HG03558 (cell line): ENCODE measurements at regions not wholly inside any gene's neighbourhood (a gene's known extent, or its start where the extent isn't known, plus 50 kb on each side); places are given as distances from the start of the nearest gene placed in this dataset.

Experiments
- ATAC-seq: cut with Tn5 transposase; IDR thresholded peaks from one replicate; pipeline ENCODE4 v1.9.1; 2021; ENCODE audit warnings: moderate number of reproducible peaks; ENCODE audit not compliant: unreplicated experiment; ENCODE audit errors: extremely low read depth

DNA sequence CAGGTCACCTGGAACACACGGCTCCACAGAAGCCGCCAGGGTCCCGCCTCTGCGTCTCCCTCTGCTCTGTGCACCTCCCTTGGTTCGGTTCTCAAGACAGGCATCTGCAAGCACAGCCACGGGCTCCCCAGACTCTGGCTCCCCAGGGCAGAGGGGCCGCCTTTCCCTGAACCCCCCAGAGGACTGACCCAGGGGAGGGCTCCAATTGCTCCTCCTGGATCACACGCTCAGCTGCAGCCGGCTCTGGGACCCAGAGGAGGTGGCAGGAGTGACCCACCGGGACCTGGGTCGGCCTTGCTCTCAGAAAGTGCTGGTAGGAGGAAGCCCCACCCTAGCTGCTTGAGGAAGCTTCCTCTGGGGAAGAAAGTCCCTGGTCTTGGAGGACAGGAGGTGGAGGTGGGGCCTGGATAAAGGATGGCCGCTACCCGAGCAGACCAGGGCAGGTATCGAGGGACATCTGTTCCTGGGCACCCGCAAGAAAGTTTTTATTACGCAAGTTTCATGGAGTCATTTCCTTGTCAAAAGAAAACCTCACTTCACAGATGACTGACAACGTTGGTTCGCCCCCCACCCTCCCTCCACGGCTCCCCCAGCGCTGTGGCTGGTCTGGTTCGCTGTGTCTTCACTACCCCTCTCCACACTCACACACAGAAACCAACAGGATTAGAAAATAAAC, 103.9 kb upstream of the AFDN start:
- ATAC-seq = no peak

GRCh38 chr6:167726043-167726621, 100.6 kb upstream of the AFDN start:
- no peak for ATAC-seq

- no peak for ATAC-seq
These were observed 96.3 kb upstream of the AFDN start for GRCh38 chr6:167730441-167730840.

GRCh38 chr6:167731216-167731615, 95.5 kb upstream of the AFDN start:
- ATAC-seq = no peak

DNA sequence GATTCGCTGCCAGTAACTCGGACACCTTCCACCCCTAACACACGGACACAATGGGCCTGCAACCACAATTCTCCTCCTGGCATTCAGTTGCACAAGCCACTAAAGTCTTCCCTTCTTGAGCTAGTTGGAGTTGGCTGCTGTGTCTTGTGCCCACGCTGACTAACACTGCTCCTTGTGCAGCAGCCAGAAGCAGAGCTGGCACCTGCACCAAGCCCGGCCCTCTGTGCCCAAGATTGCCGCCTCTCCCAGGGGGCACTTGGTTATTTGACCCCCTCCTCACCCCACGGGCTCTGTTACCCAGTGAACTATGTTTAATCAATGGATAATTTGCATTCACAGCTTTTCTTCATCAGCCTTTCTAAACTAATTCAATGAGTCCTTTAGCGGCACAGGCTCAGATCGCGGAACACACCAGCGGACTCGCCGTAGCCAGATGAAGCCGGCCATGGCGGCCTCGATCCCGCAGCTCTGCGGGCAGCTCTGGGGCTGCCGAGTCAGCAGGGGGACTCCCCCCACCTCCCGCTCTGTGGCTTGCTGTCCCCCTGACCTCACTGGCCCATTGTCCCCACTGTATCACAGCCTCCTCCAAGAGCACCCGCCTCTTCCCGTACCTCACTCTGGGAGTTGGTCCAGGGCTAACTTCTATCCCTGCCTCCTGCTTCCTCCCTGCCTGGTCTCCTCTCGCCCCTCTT, 94.8 kb upstream of the AFDN start:
- ATAC-seq = no peak

GRCh38 chr6:167733740-167734661, 92.7 kb upstream of the AFDN start:
- no peak for ATAC-seq

- no peak for ATAC-seq
These were observed 92.0 kb upstream of the AFDN start for GRCh38 chr6:167734662-167735083.

- ATAC-seq = no peak
These were observed 91.4 kb upstream of the AFDN start for GRCh38 chr6:167735084-167735950.

- no peak for ATAC-seq
These were observed 90.8 kb upstream of the AFDN start for GRCh38 chr6:167735951-167736288.

DNA sequence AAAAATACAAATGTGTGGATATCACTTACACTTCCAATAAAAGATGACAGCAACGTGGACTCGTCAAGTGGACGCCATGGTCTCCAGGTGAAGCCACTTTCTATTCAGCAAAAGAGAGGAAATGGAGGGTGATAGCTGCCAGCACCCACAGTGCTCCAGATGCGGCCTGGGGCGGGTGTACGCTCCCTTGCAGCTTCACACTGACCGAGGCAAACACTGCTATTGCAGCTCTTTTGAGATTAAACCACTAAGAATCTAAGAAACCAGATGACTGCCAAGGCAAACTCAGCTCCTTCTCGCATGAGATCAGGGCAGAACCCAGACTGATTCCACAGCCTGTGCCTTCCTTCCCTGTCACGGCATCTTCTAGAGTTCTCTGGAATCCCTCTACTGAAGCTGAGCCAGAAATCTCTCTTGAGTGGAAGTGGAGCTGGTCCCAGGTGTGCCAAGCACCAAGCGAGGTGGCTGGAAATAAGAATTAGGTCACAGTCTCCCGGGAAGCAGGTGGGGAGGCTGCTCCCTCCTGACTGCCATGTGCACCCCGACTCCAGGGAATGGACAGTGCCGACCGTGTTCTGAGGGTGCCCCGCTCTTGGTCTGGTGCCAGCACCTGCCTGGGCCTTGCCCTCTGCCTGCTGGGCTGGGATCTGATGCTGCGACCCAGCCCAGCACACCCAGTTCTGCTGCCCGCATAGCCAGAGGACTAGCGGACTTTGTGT, 90.1 kb upstream of the AFDN start:
- ATAC-seq = no peak

DNA sequence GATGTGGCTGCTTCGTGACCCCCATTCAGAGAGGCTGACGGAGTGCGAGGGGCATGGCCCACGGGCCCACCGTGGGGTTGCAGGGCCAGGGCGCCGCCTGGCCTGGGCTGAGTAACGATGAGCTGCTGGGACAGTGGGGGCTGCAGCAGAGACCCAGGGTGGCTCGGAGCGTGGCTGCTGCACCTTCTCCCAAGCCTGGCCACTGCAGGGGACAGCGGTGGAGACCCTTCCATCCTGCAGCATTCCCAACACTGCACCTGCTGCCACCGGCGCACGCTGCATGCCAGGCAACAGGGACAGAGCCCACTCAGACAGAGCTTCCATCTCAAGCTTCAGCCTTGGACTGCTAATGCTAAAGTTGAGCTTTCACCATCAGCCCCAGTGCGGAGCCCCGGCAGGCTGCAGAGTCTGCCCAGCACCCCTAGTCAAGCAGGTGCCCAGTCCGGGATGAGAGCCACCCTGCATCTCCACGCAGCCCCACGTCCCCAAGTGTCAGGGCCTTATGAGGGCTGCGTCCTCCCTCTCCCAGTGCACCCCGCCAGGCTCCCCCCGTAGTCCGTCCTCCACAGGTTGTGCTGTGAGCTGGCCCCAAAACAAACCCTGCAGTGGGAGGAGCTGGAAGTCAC, 89.4 kb upstream of the AFDN start:
- ATAC-seq = no peak

DNA sequence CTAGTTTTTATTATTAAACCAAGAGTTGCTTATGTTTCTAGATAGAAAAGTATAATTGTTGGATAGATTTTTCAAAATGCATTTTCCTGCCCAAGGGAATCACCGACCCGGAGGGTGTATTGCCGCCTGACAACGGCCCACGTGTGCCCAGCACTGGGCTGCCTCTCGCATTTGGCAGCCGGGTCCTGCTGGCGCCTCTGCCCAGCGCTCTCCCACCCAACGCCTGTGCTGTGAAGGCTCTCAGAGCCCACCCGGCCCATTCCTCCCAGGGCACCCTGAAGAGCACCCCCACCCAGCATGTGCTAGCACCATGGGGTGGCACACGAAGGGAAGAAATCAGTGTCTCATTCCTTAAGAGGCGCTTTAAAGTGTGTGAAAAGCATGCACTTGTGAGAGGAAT, 88.3 kb upstream of the AFDN start:
- ATAC-seq = no peak

- no peak for ATAC-seq
These were observed 86.8 kb upstream of the AFDN start for GRCh38 chr6:167739721-167740475.

DNA sequence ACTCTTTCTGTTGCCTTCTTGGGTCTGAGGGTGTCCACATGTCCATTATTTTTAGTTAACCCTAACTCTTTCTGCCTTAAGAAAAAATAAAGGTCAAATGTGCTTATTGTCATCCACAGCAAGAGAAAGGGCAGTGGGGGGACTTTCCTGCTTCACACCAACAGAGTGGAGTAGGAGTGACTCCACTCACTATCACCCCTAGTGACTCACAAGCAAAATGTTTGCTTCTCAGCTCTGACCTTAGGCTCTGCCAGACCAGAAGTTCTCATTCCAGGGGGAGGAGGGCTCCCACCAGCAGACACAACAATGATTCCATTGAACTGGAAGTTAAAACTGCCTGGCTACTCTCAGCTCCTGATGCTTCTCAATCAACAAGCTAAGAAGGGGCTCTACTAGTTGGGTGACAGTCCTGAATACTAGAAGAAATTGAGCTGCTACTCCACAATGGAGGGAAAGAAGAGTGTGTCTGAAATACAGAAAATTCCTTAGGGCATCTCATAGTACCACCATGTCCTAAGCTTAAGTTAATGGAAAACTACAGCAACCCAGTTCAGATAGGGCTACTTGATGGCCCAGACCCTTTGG, 83.9 kb upstream of the AFDN start:
- no peak for ATAC-seq

DNA sequence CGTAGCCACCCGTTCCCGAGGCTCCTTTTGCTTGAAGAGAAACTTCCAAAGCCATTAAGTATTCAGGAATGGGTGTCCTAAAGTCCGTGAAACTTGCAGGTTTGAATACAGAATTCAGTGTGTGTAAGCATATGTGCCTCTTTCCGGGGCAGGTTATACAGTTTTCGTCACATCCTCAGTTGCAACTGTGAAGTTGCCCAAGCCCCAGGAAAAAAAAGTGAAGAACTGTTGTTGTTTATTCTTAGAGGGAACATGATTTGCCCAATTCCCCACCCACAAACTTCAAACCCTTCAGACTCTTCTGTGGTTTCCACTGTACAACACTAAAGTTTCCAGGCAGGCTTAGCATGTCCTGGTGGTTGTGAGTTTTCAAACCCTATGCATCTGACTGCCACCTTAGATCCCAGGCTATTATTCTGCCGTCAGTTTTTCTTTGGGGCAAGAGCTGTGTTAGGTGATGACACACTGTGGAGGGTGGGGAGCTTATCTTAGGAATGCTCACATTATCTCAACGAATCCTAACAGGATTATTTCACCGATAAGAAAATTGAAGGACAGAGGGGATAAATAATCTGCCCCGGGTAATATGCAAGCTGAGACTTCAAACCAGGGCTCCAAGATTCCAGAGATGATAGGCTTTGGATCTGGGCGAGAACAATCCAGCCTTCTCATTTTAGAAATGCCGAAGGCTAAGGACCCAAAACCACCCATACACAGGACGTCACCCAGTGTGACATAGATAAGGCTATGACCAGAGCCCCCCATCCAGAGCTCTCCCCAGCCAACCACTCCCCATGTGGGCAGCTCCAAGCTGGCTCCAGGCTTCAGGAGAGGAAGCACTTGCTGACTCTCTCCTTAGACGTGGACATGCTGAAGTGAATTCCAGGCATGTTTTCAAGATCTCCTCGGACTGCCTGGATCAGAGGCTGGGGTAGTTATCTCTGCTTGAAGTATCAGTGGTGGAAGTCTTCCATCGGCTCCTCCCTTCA, 81.7 kb upstream of the AFDN start:
- no peak for ATAC-seq

GRCh38 chr6:167745670-167746389, 80.9 kb upstream of the AFDN start:
- ATAC-seq = no peak
